H1 (cell line): ENCODE measurements at regions not wholly inside any gene's neighbourhood (a gene's known extent, or its start where the extent isn't known, plus 50 kb on each side); places are given as distances from the start of the nearest gene placed in this dataset.

Experiments
- CTCF ChIA-PET: fragments of 300-600 bp; sonication (Branson Sonifier 250); formaldehyde crosslinking; loops from one replicate; lab custom pipeline; 2021; ENCODE audit not compliant: partially characterized antibody; lab: Charles Lee
- POLR2A ChIA-PET: fragments of 300-600 bp; sonication (Branson Sonifier 250); formaldehyde crosslinking; loops from one replicate; lab custom pipeline; 2021; ENCODE audit warnings: inconsistent platforms; ENCODE audit not compliant: partially characterized antibody; lab: Charles Lee
- DNase-seq, 2 experiments: peaks; one replicate each; pipeline versions ENCODE4 v3.0.0 to v3.0.0-alpha.2; 2010 to 2022; ENCODE audit warnings: low spot score in 2 of 2, low read depth in 1 of 2, mixed read lengths in 1 of 2
- FAIRE-seq: peaks from 2 replicates; lab custom pipeline; 2011; peaks lifted over from hg19 to GRCh38; lab: Jason Lieb, UNC
- H2AFZ ChIP-seq: 2 replicates; pipeline ENCODE4 v1.8.1; 2012; ENCODE audit warnings: low read length, inconsistent platforms
- H2AK5ac ChIP-seq: 2 replicates; pipeline ENCODE4 v1.6.1; 2013; ENCODE audit warnings: low read depth, low read length
- H2BK120ac ChIP-seq: replicated peaks from 2 replicates; pipeline ENCODE3; 2013; ENCODE audit warnings: low read depth, low read length, inconsistent platforms
- H2BK12ac ChIP-seq: 2 replicates; pipeline ENCODE4 v1.6.1; 2013; ENCODE audit warnings: low read depth, low read length
- H2BK15ac ChIP-seq: 2 replicates; pipeline ENCODE4 v1.6.1; 2013; ENCODE audit warnings: low read length
- H2BK20ac ChIP-seq: 2 replicates; pipeline ENCODE4 v1.6.1; 2013; ENCODE audit warnings: low read length
- H2BK5ac ChIP-seq: 2 replicates; pipeline ENCODE4 v1.6.1; 2013; ENCODE audit warnings: low read depth, low read length
- H3K14ac ChIP-seq: 2 replicates; pipeline ENCODE4 v1.6.1; 2013; ENCODE audit warnings: inconsistent platforms; ENCODE audit not compliant: insufficient read length
- H3K18ac ChIP-seq: 2 replicates; pipeline ENCODE4 v1.6.1; 2013; ENCODE audit warnings: low read length; ENCODE audit errors: extremely low read depth
- H3K23ac ChIP-seq: 2 replicates; pipeline ENCODE4 v1.6.1; 2013; ENCODE audit warnings: inconsistent platforms; ENCODE audit not compliant: insufficient read length
- H3K23me2 ChIP-seq: 2 replicates; pipeline ENCODE4 v1.6.1; 2013; ENCODE audit warnings: low read depth, low read length
- H3K27ac ChIP-seq: 2 replicates; pipeline ENCODE4 v1.6.1; 2011; ENCODE audit warnings: low read depth, low read length, inconsistent platforms
- H3K27me3 ChIP-seq, 4 experiments: replicated peaks in 1 of 4; 1 replicate in 1 of 4; 2 replicates in 3 of 4; pipeline versions ENCODE4 v1.6.1 to v1.8.1; 2011 to 2013; ENCODE audit warnings: low read length in 3 of 4, mild to moderate bottlenecking in 3 of 4, inconsistent platforms in 2 of 4, mixed read lengths in 2 of 4, moderate library complexity in 1 of 4; ENCODE audit not compliant: control insufficient read depth in 3 of 4, insufficient read depth in 3 of 4; ENCODE audit errors: extremely low read depth in 1 of 4
- H3K36me3 ChIP-seq, 4 experiments: 2 replicates each; pipeline versions ENCODE4 v1.6.1 to v1.8.1; 2011 to 2013; ENCODE audit warnings: mild to moderate bottlenecking in 4 of 4, low read length in 3 of 4, moderate library complexity in 2 of 4, control low read depth in 1 of 4, inconsistent platforms in 1 of 4; ENCODE audit not compliant: insufficient read depth in 4 of 4, control insufficient read depth in 2 of 4
- H3K4ac ChIP-seq: replicated peaks from 2 replicates; pipeline ENCODE3; 2013; ENCODE audit warnings: low read length, low read depth, mixed read lengths, inconsistent platforms; ENCODE audit not compliant: insufficient read length
- H3K4me1 ChIP-seq, 4 experiments: replicated peaks in 1 of 4; 1 replicate in 1 of 4; 2 replicates in 3 of 4; pipeline versions ENCODE4 v1.6.1 to v1.8.1; 2011 to 2013; ENCODE audit warnings: low read length in 3 of 4, inconsistent platforms in 2 of 4, mixed read lengths in 1 of 4; ENCODE audit not compliant: insufficient read depth in 4 of 4, control insufficient read depth in 3 of 4
- H3K4me2 ChIP-seq, 2 experiments: 2 replicates each; pipeline versions ENCODE4 v1.6.1 to v1.8.1; 2011 to 2013; ENCODE audit warnings: low read depth in 2 of 2, low read length in 2 of 2, control low read depth in 1 of 2, inconsistent platforms in 1 of 2, mild to moderate bottlenecking in 1 of 2; ENCODE audit not compliant: insufficient read depth in 1 of 2
- H3K4me3 ChIP-seq, 4 experiments: fragments of 200-600, 300-600 bp in 1 of 4; sonication (generic), shearing (Covaris generic), sonication (Bioruptor Twin) in 1 of 4; 2 replicates each; pipeline versions ENCODE4 v1.5.1 to v1.8.1; 2011 to 2016; ENCODE audit warnings: low read length in 4 of 4, low read depth in 3 of 4, control low read depth in 2 of 4, inconsistent platforms in 2 of 4, mild to moderate bottlenecking in 2 of 4, mixed read lengths in 1 of 4, moderate library complexity in 1 of 4; ENCODE audit not compliant: insufficient read depth in 2 of 4; ENCODE audit errors: extremely low read depth in 1 of 4
- H3K56ac ChIP-seq: replicated peaks from 2 replicates; pipeline ENCODE3; 2013; ENCODE audit warnings: low read depth, mild to moderate bottlenecking, mixed read lengths, low read length, inconsistent platforms; ENCODE audit not compliant: insufficient read length
- H3K79me1 ChIP-seq: 2 replicates; pipeline ENCODE4 v1.6.1; 2013; ENCODE audit warnings: low read depth, low read length, control low read depth
- H3K79me2 ChIP-seq, 2 experiments: 2 replicates each; pipeline versions ENCODE4 v1.6.1 to v1.8.1; 2012 to 2013; ENCODE audit warnings: low read length in 2 of 2, mild to moderate bottlenecking in 2 of 2, inconsistent platforms in 1 of 2; ENCODE audit not compliant: insufficient read depth in 2 of 2, control insufficient read depth in 1 of 2
- H3K9ac ChIP-seq, 4 experiments: replicated peaks in 1 of 4; 1 replicate in 1 of 4; 2 replicates in 3 of 4; pipeline versions ENCODE4 v1.6.1 to v1.8.1; 2011 to 2013; ENCODE audit warnings: low read depth in 3 of 4, low read length in 3 of 4, control low read depth in 2 of 4, mild to moderate bottlenecking in 2 of 4, moderate library complexity in 2 of 4, inconsistent platforms in 1 of 4; ENCODE audit errors: extremely low read depth in 1 of 4
- H3K9me3 ChIP-seq, 2 experiments: 2 replicates each; pipeline versions ENCODE4 v1.6.1 to v1.8.1; 2012 to 2013; ENCODE audit warnings: mild to moderate bottlenecking in 2 of 2, moderate library complexity in 2 of 2, control low read depth in 1 of 2, inconsistent platforms in 1 of 2, low read depth in 1 of 2, low read length in 1 of 2, mixed read lengths in 1 of 2; ENCODE audit not compliant: insufficient read depth in 2 of 2
- H4K20me1 ChIP-seq, 2 experiments: replicated peaks in 1 of 2; 2 replicates each; pipeline versions ENCODE3 to v1.8.1; 2011 to 2013; ENCODE audit warnings: inconsistent platforms in 2 of 2, low read length in 2 of 2, mild to moderate bottlenecking in 1 of 2; ENCODE audit not compliant: insufficient read depth in 2 of 2, control insufficient read depth in 1 of 2
- H4K5ac ChIP-seq: 2 replicates; pipeline ENCODE4 v1.6.1; 2013; ENCODE audit warnings: low read length, low read depth, mixed read lengths, inconsistent platforms; ENCODE audit not compliant: insufficient read length
- H4K8ac ChIP-seq: 2 replicates; pipeline ENCODE4 v1.8.0; 2013; ENCODE audit warnings: mild to moderate bottlenecking, moderate library complexity, low read length, inconsistent platforms; ENCODE audit not compliant: insufficient read depth; ENCODE audit errors: extremely low read depth
- H4K91ac ChIP-seq: replicated peaks from 2 replicates; pipeline ENCODE3; 2013; ENCODE audit warnings: low read length, mixed read lengths, inconsistent platforms; ENCODE audit not compliant: insufficient read length
- CBX8 ChIP-seq: fragments of 300-800, 300-1000 bp; sonication (generic); IDR thresholded peaks from 2 replicates; pipeline ENCODE4 v1.7.1; 2016; ENCODE audit warnings: low read depth, low read length, borderline replicate concordance
- CTBP2 ChIP-seq: IDR thresholded peaks from 2 replicates; pipeline ENCODE4 v1.7.0; 2011; ENCODE audit warnings: borderline replicate concordance, mild to moderate bottlenecking, moderate library complexity, mixed read lengths, low read length; ENCODE audit not compliant: insufficient read depth, insufficient read length
- EGR1 ChIP-seq: IDR thresholded peaks from 2 replicates; pipeline ENCODE4 v1.6.1; 2011; ENCODE audit warnings: low read depth, low read length, borderline replicate concordance
- KDM5A ChIP-seq: fragments of 200-600 bp; IDR thresholded peaks from 2 replicates; pipeline ENCODE4 v1.7.1; 2012; ENCODE audit warnings: mild to moderate bottlenecking, low read length, inconsistent platforms, mixed read lengths
- MAFK ChIP-seq: IDR thresholded peaks from 2 replicates; pipeline ENCODE4 v1.6.1; 2012; ENCODE audit warnings: low read depth, mild to moderate bottlenecking, improper control_type of control experiment, low read length
- NANOG ChIP-seq: IDR thresholded peaks from 2 replicates; pipeline ENCODE4 v1.6.1; 2011; ENCODE audit warnings: low read length, low read depth, mild to moderate bottlenecking, inconsistent platforms; ENCODE audit not compliant: insufficient read depth, poor library complexity, severe bottlenecking
- NRF1 ChIP-seq: IDR thresholded peaks from 2 replicates; pipeline ENCODE4 v1.6.1; 2011; ENCODE audit warnings: mild to moderate bottlenecking, low read depth, low read length, improper control_type of control experiment
- PHF8 ChIP-seq: fragments of 200-600 bp; sonication (generic); conservative IDR thresholded peaks from 2 replicates; pipeline ENCODE4 v1.7.1; 2012; ENCODE audit warnings: low read depth, mild to moderate bottlenecking, inconsistent platforms, low read length, moderate library complexity
- POU5F1 ChIP-seq: IDR thresholded peaks from 2 replicates; pipeline ENCODE4 v1.6.1; 2011; ENCODE audit warnings: low read depth, mild to moderate bottlenecking, low read length, moderate library complexity
- RBBP5 ChIP-seq: IDR thresholded peaks from 2 replicates; pipeline ENCODE4 v1.7.1; 2012; ENCODE audit warnings: low read depth, mild to moderate bottlenecking, inconsistent platforms, low read length, moderate library complexity, borderline replicate concordance
- RXRA ChIP-seq: IDR thresholded peaks from 2 replicates; pipeline ENCODE4 v1.6.1; 2011; ENCODE audit warnings: low read depth, mild to moderate bottlenecking, low read length, moderate library complexity; ENCODE audit not compliant: insufficient read depth
- SIRT6 ChIP-seq: IDR thresholded peaks from one replicate; pipeline ENCODE4 v1.7.1; 2012; ENCODE audit warnings: low read length, inconsistent platforms
- TBP ChIP-seq: IDR thresholded peaks from 2 replicates; pipeline ENCODE4 v1.6.1; 2011; ENCODE audit warnings: low read depth, low read length, improper control_type of control experiment
- YY1 ChIP-seq: IDR thresholded peaks from 2 replicates; pipeline ENCODE4 v1.6.1; 2011; ENCODE audit warnings: low read depth, mild to moderate bottlenecking, low read length
- ZNF274 ChIP-seq: IDR thresholded peaks from 2 replicates; pipeline ENCODE4 v1.7.0; 2012; ENCODE audit warnings: low read length, borderline replicate concordance; ENCODE audit errors: extremely low read depth
- WGBS, 2 experiments: shearing (Covaris generic) in 1 of 2; methylation state at CpG; one replicate each; pipeline versions ENCODE4 v1.1.6 to v1.1.7; 2013 to 2015; ENCODE audit warnings: low lambda C conversion rate in 2 of 2, mixed read lengths in 2 of 2, inconsistent platforms in 1 of 2, low coverage in 1 of 2, missing lambda C conversion rate in 1 of 2; ENCODE audit not compliant: insufficient replicate concordance in 2 of 2, insufficient coverage in 1 of 2, insufficient read length in 1 of 2; ENCODE audit errors: extremely low coverage in 1 of 2, missing lambda C conversion rate in 1 of 2; 5-methylcytosine and 5-hydroxymethylcytosine counted together
- TF ChIP-seq, protein P1 (sequence below): IDR thresholded peaks from 2 replicates; pipeline ENCODE4 v1.6.1; 2012; ENCODE audit warnings: inconsistent platforms

DNA sequence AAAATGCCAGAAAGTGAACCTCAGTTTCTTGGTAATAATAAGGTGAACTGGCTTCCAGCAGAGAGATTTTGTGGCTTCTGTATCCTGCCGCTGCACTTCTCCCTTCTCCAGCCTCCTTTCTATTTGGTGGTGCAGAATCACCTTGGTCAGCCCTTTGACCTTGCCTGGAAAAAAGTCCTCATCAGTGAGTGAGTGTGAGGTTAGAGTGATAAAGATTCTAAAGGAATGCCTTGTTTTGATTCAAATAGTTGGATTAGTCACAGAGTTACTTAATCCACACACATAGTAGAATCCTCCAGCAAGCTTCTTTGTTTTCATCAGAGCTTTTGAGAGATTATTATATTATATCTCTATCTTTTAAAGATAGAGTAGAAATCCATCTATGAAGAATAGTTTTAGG is 140.9 kb downstream of the KCNRG start:
- Histone ChIP-seq H3K18ac (no peak overlapping the region), H3K4me1 (peaks cover 0 to 3% (median 0%) of the 10 kb centered on the region in 4 experiments; a peak in 1 of 7 replicates), H3K56ac (no peak overlapping the region), H4K91ac (no peak overlapping the region), H2BK20ac (no peak overlapping the region), H2AFZ (no peak overlapping the region), H3K27ac (no peak overlapping the region), H3K79me1 (no peaks in the 10 kb centered on the region), H3K23ac (no peak overlapping the region), H2BK15ac (no peak overlapping the region), H3K4me2 (no peak overlapping the region), H3K27me3 (no peaks in the 10 kb centered on the region), H3K14ac (no peak overlapping the region)
- DNase-seq: no peak
- POLR2A ChIA-PET: no interaction called here
- FAIRE-seq: no peak
- no peak for TF ChIP-seq POU5F1
- TF ChIP-seq MAFK: no peak
- no peak for TF ChIP-seq EGR1
- no peak for TF ChIP-seq KDM5A
- no peak for TF ChIP-seq ZNF274
- no peak for TF ChIP-seq TBP
- TF ChIP-seq CTBP2: no peak
- TF ChIP-seq SIRT6: no peak
- no peak for TF ChIP-seq RBBP5
- TF ChIP-seq CBX8: no peak
- no peak for TF ChIP-seq PHF8
- TF ChIP-seq NRF1: no peak
- TF ChIP-seq RXRA: no peak
- TF ChIP-seq, protein P1, sequence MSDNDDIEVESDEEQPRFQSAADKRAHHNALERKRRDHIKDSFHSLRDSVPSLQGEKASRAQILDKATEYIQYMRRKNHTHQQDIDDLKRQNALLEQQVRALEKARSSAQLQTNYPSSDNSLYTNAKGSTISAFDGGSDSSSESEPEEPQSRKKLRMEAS: no peak
- no peak for TF ChIP-seq NANOG
- TF ChIP-seq YY1: no peak
- TF ChIP-seq, all 59 proteins: peak for 0
- Histone ChIP-seq H4K20me1 (no peaks in the 10 kb centered on the region), H3K4ac (no peak overlapping the region), H3K23me2 (no peaks in the 10 kb centered on the region; the same call in 1 of the 2 replicates), H2BK5ac (no peak overlapping the region), H2AK5ac (no peak overlapping the region), H3K4me3 (no peak overlapping the region), H3K36me3 (no peaks in the 10 kb centered on the region), H3K9me3 (no peaks in the 10 kb centered on the region), H3K9ac (no peak overlapping the region), H2BK120ac (no peak overlapping the region), H2BK12ac (no peak overlapping the region), H3K79me2 (no peaks in the 10 kb centered on the region), H4K5ac (no peak overlapping the region), H4K8ac (no peak overlapping the region)
- WGBS, 2 experiments: 58% methylated on average over 1 of the region's 1 CpG; no CpG with 5 or more reads in 1 of the 2 experiments
- CTCF ChIA-PET: no interaction called here
